ENCODE measurements at regions not wholly inside any gene's neighbourhood (a gene's known extent, or its start where the extent isn't known, plus 50 kb on each side); places are given as distances from the start of the nearest gene placed in this dataset.

- Histone ChIP-seq H3K36me3 (ENCODE audit: control insufficient read depth, low read depth, low read length) (no peaks in the 10 kb centered on the region), H3K9me3 (ENCODE audit: control insufficient read depth, low read depth, low read length) (peaks cover 11% of the 10 kb centered on the region), H3K4me1 (ENCODE audit: control insufficient read depth, low read depth, low read length) (no peaks in the 10 kb centered on the region), H3K4me3 (ENCODE audit: low read length) (no peak overlapping the region), H3K27me3 (ENCODE audit: control insufficient read depth, insufficient read depth, low read length) (no peaks in the 10 kb centered on the region), H3K27ac (ENCODE audit: low read length) (no peak overlapping the region), H3K9ac (ENCODE audit: low read length) (no peak overlapping the region)
Observed at GRCh38 chrX:46398126-46398525, 147.1 kb downstream of the ZNF674 start.

DNA sequence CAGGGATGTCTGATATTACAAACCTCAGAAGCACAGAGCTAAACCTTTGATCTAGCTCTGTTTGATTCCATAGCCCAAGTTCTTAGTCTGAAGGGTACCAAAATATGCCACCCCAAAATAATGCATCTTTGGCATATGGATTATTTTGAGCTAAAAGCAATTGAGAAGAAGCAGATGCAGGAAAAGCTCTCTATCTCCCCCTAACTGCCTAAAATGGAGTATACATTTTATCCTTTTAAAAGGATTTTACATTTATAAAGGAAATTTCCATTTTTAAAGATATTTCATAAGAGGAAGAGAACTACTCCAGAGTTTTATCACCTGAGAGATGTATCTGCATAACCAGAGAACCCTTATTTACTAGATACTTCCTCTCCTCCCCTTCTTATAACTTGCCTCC lies 158.7 kb downstream of the ZNF674 start:
- Histone ChIP-seq H3K4me1 (ENCODE audit: control insufficient read depth, low read depth, low read length) (no peaks in the 10 kb centered on the region), H3K9ac (ENCODE audit: low read length) (no peak overlapping the region), H3K27me3 (ENCODE audit: control insufficient read depth, insufficient read depth, low read length) (no peaks in the 10 kb centered on the region), H3K36me3 (ENCODE audit: control insufficient read depth, low read depth, low read length) (no peaks in the 10 kb centered on the region), H3K9me3 (ENCODE audit: control insufficient read depth, low read depth, low read length) (peaks cover 35% of the 10 kb centered on the region), H3K4me3 (ENCODE audit: low read length) (no peak overlapping the region), H3K27ac (ENCODE audit: low read length) (no peak overlapping the region)

- Histone ChIP-seq H3K9ac (ENCODE audit: low read length) (no peak overlapping the region), H3K4me3 (ENCODE audit: low read length) (no peak overlapping the region), H3K27me3 (ENCODE audit: control insufficient read depth, insufficient read depth, low read length) (no peaks in the 10 kb centered on the region), H3K4me1 (ENCODE audit: control insufficient read depth, low read depth, low read length) (no peaks in the 10 kb centered on the region), H3K9me3 (ENCODE audit: control insufficient read depth, low read depth, low read length) (peaks cover 15% of the 10 kb centered on the region), H3K27ac (ENCODE audit: low read length) (no peak overlapping the region), H3K36me3 (ENCODE audit: control insufficient read depth, low read depth, low read length) (no peaks in the 10 kb centered on the region)
Observed at GRCh38 chrX:46383006-46383405, 162.2 kb downstream of the ZNF674 start.

GRCh38 chrX:46382595-46382994 lies 162.6 kb downstream of the ZNF674 start:
- Histone ChIP-seq H3K27me3 (ENCODE audit: control insufficient read depth, insufficient read depth, low read length) (no peaks in the 10 kb centered on the region), H3K9ac (ENCODE audit: low read length) (no peak overlapping the region), H3K36me3 (ENCODE audit: control insufficient read depth, low read depth, low read length) (no peaks in the 10 kb centered on the region), H3K4me1 (ENCODE audit: control insufficient read depth, low read depth, low read length) (no peaks in the 10 kb centered on the region), H3K27ac (ENCODE audit: low read length) (no peak overlapping the region), H3K4me3 (ENCODE audit: low read length) (no peak overlapping the region), H3K9me3 (ENCODE audit: control insufficient read depth, low read depth, low read length) (peaks cover 11% of the 10 kb centered on the region)

DNA sequence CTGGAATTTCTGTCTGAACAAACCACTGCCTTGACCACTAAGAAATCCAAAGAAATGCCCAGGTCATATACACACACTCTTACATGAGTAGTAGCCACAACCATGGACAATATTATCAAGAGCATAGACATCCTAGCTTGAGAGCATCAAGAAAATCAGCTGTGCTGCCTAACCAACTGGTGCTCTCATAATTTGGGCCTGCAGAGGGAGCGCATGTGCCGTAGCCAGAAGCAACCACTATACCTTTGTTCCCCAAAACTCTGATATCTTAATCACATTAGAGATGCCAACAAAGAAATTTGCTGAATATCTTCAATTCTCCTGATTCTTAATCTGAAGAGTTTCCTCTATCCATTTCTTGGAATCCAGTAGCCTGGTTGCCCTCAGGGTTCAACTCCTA lies 163.6 kb downstream of the ZNF674 start:
- Histone ChIP-seq H3K9me3 (ENCODE audit: control insufficient read depth, low read depth, low read length) (peaks cover 11% of the 10 kb centered on the region), H3K4me1 (ENCODE audit: control insufficient read depth, low read depth, low read length) (no peaks in the 10 kb centered on the region), H3K27ac (ENCODE audit: low read length) (no peak overlapping the region), H3K9ac (ENCODE audit: low read length) (no peak overlapping the region), H3K36me3 (ENCODE audit: control insufficient read depth, low read depth, low read length) (no peaks in the 10 kb centered on the region), H3K27me3 (ENCODE audit: control insufficient read depth, insufficient read depth, low read length) (no peaks in the 10 kb centered on the region), H3K4me3 (ENCODE audit: low read length) (no peak overlapping the region)

DNA sequence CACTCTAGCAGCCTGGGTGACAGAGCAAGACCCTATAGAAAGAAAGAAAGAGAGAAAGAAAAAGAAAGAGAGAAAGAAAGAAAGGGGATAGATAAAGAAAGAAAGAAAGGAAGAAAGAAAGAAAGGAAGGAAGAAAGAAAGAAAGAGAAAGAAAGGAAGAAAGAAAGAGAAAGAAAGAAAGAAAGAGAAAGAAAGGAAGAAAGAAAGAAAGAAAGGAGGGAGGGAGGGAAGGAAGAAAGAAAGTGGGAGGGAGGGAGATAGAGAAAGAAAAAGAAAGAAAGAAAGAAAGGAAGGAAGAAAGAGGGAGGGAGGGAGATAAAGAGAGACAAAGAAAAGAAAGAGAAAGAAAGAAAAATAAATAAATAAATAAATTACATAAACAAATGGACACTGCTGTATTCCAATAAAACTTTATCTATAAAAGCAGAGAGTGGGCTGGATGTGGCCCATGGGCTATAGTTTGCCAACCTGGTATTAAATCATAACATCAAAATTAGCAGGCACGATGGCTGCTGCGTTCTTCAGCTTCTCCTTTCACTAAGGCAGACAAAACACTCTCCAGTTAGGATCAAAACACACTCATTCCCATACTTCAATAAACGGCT lies 165.0 kb downstream of the ZNF674 start:
- H3K27me3 ChIP-seq (ENCODE audit: control insufficient read depth, insufficient read depth, low read length) = no peaks in the 10 kb centered on the region
- H3K36me3 ChIP-seq (ENCODE audit: control insufficient read depth, low read depth, low read length) = no peaks in the 10 kb centered on the region
- peaks cover 9% of the 10 kb centered on the region for H3K4me1 ChIP-seq (ENCODE audit: control insufficient read depth, low read depth, low read length)
- H3K4me3 ChIP-seq (ENCODE audit: low read length) = no peak overlapping the region
- no peak overlapping the region for H3K9ac ChIP-seq (ENCODE audit: low read length)
- H3K9me3 ChIP-seq (ENCODE audit: control insufficient read depth, low read depth, low read length) = peaks cover 6% of the 10 kb centered on the region
- H3K27ac ChIP-seq (ENCODE audit: low read length) = no peak overlapping the region

- Histone ChIP-seq H3K9me3 (ENCODE audit: control insufficient read depth, low read depth, low read length) (peaks cover 15% of the 10 kb centered on the region), H3K27ac (ENCODE audit: low read length) (no peak overlapping the region), H3K36me3 (ENCODE audit: control insufficient read depth, low read depth, low read length) (no peaks in the 10 kb centered on the region), H3K4me3 (ENCODE audit: low read length) (no peak overlapping the region), H3K4me1 (ENCODE audit: control insufficient read depth, low read depth, low read length) (peaks cover 9% of the 10 kb centered on the region), H3K27me3 (ENCODE audit: control insufficient read depth, insufficient read depth, low read length) (no peaks in the 10 kb centered on the region), H3K9ac (ENCODE audit: low read length) (no peak overlapping the region)
Observed at GRCh38 chrX:46376246-46376885, 168.9 kb downstream of the ZNF674 start.

- Histone ChIP-seq H3K9me3 (ENCODE audit: control insufficient read depth, low read depth, low read length) (peaks cover 15% of the 10 kb centered on the region), H3K27me3 (ENCODE audit: control insufficient read depth, insufficient read depth, low read length) (no peaks in the 10 kb centered on the region), H3K4me3 (ENCODE audit: low read length) (no peak overlapping the region), H3K27ac (ENCODE audit: low read length) (no peak overlapping the region), H3K9ac (ENCODE audit: low read length) (no peak overlapping the region), H3K4me1 (ENCODE audit: control insufficient read depth, low read depth, low read length) (peaks cover 9% of the 10 kb centered on the region), H3K36me3 (ENCODE audit: control insufficient read depth, low read depth, low read length) (no peaks in the 10 kb centered on the region)
Observed at GRCh38 chrX:46375831-46376230, 169.4 kb downstream of the ZNF674 start.

DNA sequence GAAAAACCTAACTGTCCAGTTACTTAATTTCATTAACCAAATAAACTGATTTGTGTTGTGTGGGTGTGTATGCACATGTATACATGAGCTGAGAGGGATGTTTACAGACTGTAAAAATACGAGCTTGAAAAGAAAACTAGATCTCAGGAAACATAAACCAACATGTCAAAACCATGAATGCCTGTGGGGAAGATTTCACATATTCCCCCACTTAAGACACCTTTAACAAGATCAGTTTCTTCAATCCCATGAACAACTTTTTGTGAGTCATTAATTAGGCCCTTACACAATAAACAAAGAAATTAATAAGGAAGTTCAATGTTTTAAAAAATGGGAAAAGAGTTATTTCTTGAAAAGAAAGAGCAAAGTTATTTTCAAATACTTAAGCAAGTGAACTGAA lies 170.8 kb downstream of the ZNF674 start:
- no peaks in the 10 kb centered on the region for H3K36me3 ChIP-seq (ENCODE audit: control insufficient read depth, low read depth, low read length)
- H3K9me3 ChIP-seq (ENCODE audit: control insufficient read depth, low read depth, low read length) = peaks cover 15% of the 10 kb centered on the region
- H3K9ac ChIP-seq (ENCODE audit: low read length) = no peak overlapping the region
- peaks cover 9% of the 10 kb centered on the region for H3K4me1 ChIP-seq (ENCODE audit: control insufficient read depth, low read depth, low read length)
- no peaks in the 10 kb centered on the region for H3K27me3 ChIP-seq (ENCODE audit: control insufficient read depth, insufficient read depth, low read length)
- no peak overlapping the region for H3K27ac ChIP-seq (ENCODE audit: low read length)
- H3K4me3 ChIP-seq (ENCODE audit: low read length) = no peak overlapping the region

- Histone ChIP-seq H3K36me3 (ENCODE audit: control insufficient read depth, low read depth, low read length) (no peaks in the 10 kb centered on the region), H3K27me3 (ENCODE audit: control insufficient read depth, insufficient read depth, low read length) (no peaks in the 10 kb centered on the region), H3K4me1 (ENCODE audit: control insufficient read depth, low read depth, low read length) (peaks cover 8% of the 10 kb centered on the region), H3K4me3 (ENCODE audit: low read length) (no peak overlapping the region), H3K27ac (ENCODE audit: low read length) (no peak overlapping the region), H3K9ac (ENCODE audit: low read length) (no peak overlapping the region), H3K9me3 (ENCODE audit: control insufficient read depth, low read depth, low read length) (peaks cover 9% of the 10 kb centered on the region)
Observed at GRCh38 chrX:46367491-46367890, 177.7 kb downstream of the ZNF674 start.

DNA sequence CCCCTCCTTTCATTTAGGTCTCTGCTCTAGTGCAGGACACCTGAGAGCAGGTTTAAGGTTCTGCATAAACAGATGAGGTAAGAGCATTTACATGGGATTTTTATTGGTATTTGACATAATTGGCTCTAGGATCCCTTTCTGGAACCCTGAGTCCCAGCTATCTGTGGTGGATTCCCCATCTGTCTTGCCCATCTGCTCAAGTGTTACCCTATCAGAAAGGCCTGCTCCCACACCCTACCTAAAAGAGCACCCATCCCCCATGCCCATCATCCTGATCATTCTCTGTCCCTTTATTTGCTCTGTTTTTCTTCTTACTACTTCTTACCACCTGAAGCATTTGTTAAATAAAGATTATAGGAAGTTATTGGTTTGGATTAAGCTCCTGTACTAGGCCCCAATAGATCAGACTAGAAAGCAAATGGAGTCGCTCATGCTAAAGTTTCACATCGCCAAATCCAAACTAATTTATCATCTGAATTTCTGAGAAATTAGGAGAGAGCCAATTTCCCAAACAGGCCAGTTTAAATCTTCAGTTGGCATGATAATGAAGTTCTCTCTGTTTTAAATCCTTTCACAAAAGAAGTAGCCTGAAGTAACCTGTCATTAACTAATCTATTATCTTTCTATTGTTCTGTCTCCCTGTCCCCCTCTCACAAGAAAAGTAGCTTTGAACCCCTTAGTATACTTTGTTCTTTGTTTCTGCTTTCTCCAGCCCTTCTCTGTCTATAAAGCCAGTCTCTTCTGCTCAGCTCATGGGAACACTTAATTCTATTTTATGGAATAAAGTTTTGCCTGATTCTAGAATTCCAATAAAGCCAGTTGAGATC lies 178.6 kb downstream of the ZNF674 start:
- Histone ChIP-seq H3K9ac (ENCODE audit: low read length) (no peak overlapping the region), H3K9me3 (ENCODE audit: control insufficient read depth, low read depth, low read length) (peaks cover 5% of the 10 kb centered on the region), H3K27me3 (ENCODE audit: control insufficient read depth, insufficient read depth, low read length) (no peaks in the 10 kb centered on the region), H3K36me3 (ENCODE audit: control insufficient read depth, low read depth, low read length) (no peaks in the 10 kb centered on the region), H3K4me1 (ENCODE audit: control insufficient read depth, low read depth, low read length) (peaks cover 8% of the 10 kb centered on the region), H3K4me3 (ENCODE audit: low read length) (no peak overlapping the region), H3K27ac (ENCODE audit: low read length) (no peak overlapping the region)

Measured in iPS-18a (cell line).